Right atrium auricular region (tissue), 2 donors: ENCODE measurements at regions not wholly inside any gene's neighbourhood (a gene's known extent, or its start where the extent isn't known, plus 50 kb on each side); places are given as distances from the start of the nearest gene placed in this dataset.

Experiments
- DNase-seq: peaks from one replicate; pipeline ENCODE4 v3.0.0-alpha.2; 2019; ENCODE audit warnings: low spot score
- H3K27ac ChIP-seq, 2 donors: fragments of 200-600 bp; sonication (generic); 1 replicate in 1 of 2; 2 replicates in 1 of 2; pipeline ENCODE4 v1.5.1; 2016 to 2019
- H3K27me3 ChIP-seq, 2 donors: fragments of 200-600 bp; sonication (generic); one replicate each; pipeline versions ENCODE4 v1.5.1 to v1.6.0; 2017 to 2019
- H3K36me3 ChIP-seq: fragments of 200-600 bp; sonication (generic); one replicate; pipeline ENCODE4 v1.5.1; 2016
- H3K4me1 ChIP-seq, 2 donors: fragments of 200-600 bp; sonication (generic); one replicate each; pipeline versions ENCODE4 v1.5.1 to v1.6.0; 2017 to 2019
- H3K4me3 ChIP-seq, 2 donors: fragments of 200-600 bp; sonication (generic); 1 replicate in 1 of 2; 2 replicates in 1 of 2; pipeline ENCODE4 v1.5.1; 2017 to 2019; ENCODE audit warnings: mild to moderate bottlenecking in 1 of 2, moderate library complexity in 1 of 2
- H3K9me3 ChIP-seq, 2 donors: fragments of 200-600 bp; sonication (generic); one replicate each; pipeline ENCODE4 v1.5.1; 2019
- TF ChIP-seq, protein P1 (sequence below), 2 donors: fragments of 200-600 bp; sonication (generic); IDR thresholded peaks; one replicate each; pipeline ENCODE4 v1.5.1; 2019; ENCODE audit warnings: antibody characterized with exemption in 2 of 2

DNA sequence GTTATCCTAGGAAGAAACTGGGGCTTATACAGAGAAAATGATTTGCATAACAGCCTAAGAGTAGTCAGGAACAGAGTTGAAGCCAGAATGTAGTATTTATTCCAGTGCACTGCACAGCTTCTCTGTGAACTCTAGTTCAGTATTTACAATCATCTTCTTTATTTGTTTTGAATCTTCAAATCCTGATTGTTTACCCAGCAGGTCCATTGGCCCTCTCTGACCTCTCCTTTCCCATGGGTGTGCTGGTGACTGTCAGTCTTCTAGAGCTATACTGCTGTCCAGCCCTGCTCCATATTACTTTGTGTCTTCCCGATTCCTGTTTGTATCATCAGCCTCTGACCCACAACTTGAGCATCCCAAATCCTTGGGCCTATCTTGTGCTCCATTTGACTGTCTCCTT, 301.9 kb upstream of the HS3ST1 start:
- Histone ChIP-seq H3K27ac (no peak overlapping the region), H3K36me3 (no peaks in the 10 kb centered on the region)
- TF ChIP-seq, protein P1, sequence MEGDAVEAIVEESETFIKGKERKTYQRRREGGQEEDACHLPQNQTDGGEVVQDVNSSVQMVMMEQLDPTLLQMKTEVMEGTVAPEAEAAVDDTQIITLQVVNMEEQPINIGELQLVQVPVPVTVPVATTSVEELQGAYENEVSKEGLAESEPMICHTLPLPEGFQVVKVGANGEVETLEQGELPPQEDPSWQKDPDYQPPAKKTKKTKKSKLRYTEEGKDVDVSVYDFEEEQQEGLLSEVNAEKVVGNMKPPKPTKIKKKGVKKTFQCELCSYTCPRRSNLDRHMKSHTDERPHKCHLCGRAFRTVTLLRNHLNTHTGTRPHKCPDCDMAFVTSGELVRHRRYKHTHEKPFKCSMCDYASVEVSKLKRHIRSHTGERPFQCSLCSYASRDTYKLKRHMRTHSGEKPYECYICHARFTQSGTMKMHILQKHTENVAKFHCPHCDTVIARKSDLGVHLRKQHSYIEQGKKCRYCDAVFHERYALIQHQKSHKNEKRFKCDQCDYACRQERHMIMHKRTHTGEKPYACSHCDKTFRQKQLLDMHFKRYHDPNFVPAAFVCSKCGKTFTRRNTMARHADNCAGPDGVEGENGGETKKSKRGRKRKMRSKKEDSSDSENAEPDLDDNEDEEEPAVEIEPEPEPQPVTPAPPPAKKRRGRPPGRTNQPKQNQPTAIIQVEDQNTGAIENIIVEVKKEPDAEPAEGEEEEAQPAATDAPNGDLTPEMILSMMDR (IDR thresholded peaks at IDR 0.05), result no peak

DNA sequence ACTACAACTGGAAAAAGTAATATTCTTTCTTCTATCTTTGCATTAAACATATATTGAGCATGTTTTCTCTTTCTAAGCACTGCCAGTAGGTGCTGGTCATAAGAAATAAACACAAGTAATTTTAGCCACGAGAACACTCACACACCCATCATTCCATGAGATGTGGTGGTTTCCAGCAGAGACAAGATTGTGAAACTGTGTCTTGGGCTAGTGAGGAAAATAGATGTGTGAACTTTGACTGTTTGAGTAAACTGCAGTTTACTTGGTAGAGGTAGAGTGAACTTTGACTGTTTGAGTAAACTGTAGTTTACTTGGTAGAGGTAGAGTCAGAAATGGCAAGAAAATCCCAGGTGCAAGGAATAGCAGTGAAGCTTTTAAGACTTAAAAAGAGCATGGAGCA, 300.9 kb upstream of the HS3ST1 start:
- H3K27ac ChIP-seq, result no peak overlapping the region
- no peaks in the 10 kb centered on the region for H3K27me3 ChIP-seq
- H3K36me3 ChIP-seq, result no peaks in the 10 kb centered on the region
- TF ChIP-seq, protein P1 (IDR thresholded peaks at IDR 0.05), result no peak
- H3K9me3 ChIP-seq, result no peaks in the 10 kb centered on the region
- no peak overlapping the region for H3K4me3 ChIP-seq
- no peaks in the 10 kb centered on the region for H3K4me1 ChIP-seq
- no peak for DNase-seq

More for the DNA sequence above, 301.9 kb upstream of the HS3ST1 start:
- Histone ChIP-seq H3K4me3 (no peak overlapping the region), H3K27me3 (no peaks in the 10 kb centered on the region), H3K4me1 (no peaks in the 10 kb centered on the region), H3K9me3 (no peaks in the 10 kb centered on the region)
- DNase-seq, result no peak

DNA sequence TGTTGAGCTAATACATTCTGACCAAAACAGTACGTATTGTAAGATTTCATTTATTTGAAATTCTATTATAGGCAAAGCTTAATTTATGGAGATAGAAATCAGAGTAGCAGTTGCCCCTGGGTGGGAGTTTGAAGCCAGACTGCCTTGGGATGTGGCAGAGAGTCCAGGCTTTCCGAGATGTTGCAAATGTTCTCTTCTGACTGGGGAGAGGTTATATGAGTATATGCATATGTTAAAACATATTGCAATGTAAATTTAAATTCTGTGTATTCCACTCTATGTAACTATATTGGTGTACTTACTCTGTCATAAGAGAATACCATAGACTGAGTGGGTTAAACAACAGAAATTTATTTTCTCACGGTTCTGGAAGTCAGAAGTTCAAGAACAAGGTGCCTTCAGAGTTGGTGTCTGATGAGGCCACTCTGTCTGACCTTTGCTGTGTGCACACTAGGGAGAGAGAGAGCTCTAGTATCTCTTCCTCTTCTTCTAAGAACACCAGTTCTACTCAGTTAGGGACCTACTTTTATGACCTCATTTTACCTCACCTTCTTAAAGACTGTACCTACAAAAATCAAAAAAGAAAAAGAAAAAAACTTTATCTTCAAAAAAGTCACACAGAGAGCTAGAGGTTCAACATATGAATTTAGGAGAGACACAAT, 299.3 kb upstream of the HS3ST1 start:
- H3K27me3 ChIP-seq, result no peaks in the 10 kb centered on the region
- no peaks in the 10 kb centered on the region for H3K4me1 ChIP-seq
- H3K4me3 ChIP-seq, result no peak overlapping the region
- TF ChIP-seq, protein P1 (IDR thresholded peaks at IDR 0.05), result no peak
- H3K9me3 ChIP-seq, result no peaks in the 10 kb centered on the region
- no peaks in the 10 kb centered on the region for H3K36me3 ChIP-seq
- no peak for DNase-seq
- H3K27ac ChIP-seq, result no peak overlapping the region

DNA sequence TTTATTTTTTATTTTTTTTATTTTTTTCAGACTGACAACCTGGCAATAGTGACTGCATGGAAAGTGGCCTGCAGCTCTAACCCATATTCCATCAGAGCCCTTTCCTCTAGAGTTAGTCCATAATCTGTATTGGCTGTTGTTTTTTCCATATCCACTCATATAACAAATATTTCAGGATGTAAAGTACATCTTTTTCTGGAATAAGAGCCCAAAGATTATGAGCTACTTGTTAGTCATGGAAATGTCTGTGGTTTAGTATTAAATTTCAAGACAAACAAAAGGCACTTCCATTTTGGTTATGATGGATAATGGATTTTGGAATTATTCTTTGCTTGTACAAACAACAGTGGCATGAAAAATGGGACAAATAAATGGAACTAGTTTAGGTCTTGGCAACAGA, 296.0 kb upstream of the HS3ST1 start:
- Histone ChIP-seq H3K27ac (no peak overlapping the region), H3K27me3 (no peaks in the 10 kb centered on the region)
- TF ChIP-seq, protein P1 (IDR thresholded peaks at IDR 0.05), result no peak

DNA sequence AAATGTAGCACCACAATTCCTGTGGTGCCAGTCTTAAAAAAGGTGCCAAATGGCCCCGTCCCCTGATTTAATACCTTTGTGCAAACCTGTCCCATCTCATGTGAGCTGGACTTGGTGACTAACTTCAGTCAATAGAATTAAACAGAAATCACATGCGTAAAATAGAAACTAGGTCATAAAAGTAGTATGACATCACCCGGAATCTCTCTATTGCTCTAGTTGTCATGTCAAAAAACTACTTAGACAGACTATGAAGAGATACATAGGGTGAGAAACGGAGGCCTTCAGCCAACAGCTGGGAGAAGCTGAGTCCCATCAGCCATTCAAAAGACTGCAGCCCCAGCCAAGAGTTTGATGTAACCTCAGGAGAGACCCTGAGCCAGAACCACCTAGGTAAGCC, 293.5 kb upstream of the HS3ST1 start:
- Histone ChIP-seq H3K4me3 (no peak overlapping the region), H3K27ac (no peak overlapping the region), H3K4me1 (peaks cover 0 to 5% of the 10 kb centered on the region in 2 donors), H3K27me3 (no peaks in the 10 kb centered on the region), H3K36me3 (no peaks in the 10 kb centered on the region), H3K9me3 (no peaks in the 10 kb centered on the region)
- TF ChIP-seq, protein P1 (IDR thresholded peaks at IDR 0.05), result no peak
- no peak for DNase-seq

More for the DNA sequence above, 296.0 kb upstream of the HS3ST1 start:
- Histone ChIP-seq H3K36me3 (no peaks in the 10 kb centered on the region), H3K4me3 (no peak overlapping the region), H3K4me1 (peaks cover 0 to 5% of the 10 kb centered on the region in 2 donors), H3K9me3 (no peaks in the 10 kb centered on the region)
- DNase-seq, result no peak

DNA sequence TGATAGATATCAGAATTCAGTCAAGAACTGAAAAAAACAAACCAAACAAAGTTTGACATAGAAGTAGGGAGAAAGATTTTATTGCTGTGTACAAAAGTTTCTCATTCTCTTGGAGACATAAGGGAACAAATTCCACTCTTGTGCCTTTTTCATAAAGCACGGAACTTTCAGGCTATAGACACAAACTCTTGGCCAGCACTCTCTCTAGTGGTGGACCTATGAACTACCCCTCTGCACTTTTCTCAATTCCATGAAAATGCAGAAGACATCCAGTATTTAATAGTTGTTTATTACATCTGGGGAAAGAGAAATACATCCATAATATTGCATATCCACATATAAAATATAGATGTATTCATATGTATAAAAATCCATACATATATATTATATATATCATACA, 291.6 kb upstream of the HS3ST1 start:
- H3K4me1 ChIP-seq, result peaks cover 0 to 5% of the 10 kb centered on the region in 2 donors

More for the DNA sequence above, 291.6 kb upstream of the HS3ST1 start:
- no peak for DNase-seq
- Histone ChIP-seq H3K27ac (no peak overlapping the region), H3K27me3 (no peaks in the 10 kb centered on the region), H3K36me3 (no peaks in the 10 kb centered on the region), H3K4me3 (no peak overlapping the region), H3K9me3 (no peaks in the 10 kb centered on the region)
- TF ChIP-seq, protein P1 (IDR thresholded peaks at IDR 0.05), result peak; percentile 54 to 84
